ENCODE measurements at regions not wholly inside any gene's neighbourhood (a gene's known extent, or its start where the extent isn't known, plus 50 kb on each side); places are given as distances from the start of the nearest gene placed in this dataset.

DNA sequence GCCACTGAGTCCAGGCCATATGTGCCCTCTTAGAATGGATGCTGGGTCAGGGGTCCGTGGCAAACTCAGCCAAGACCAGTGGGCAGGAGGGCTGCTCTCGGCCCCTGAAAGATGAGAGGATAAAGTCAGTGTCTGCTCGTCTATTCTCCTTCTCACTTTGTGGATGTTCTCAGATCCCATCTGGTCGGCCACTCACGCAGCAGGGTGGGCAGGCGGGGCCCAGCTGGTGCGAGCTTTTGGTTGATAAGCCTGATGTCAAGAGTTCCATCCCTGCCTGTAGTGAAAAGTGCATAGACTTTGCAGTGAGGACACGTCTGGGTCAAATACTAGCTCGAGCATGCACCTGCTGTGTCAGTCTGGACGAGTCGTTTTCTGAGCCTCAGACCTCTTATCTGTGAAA, 556.2 kb upstream of the EEF2KMT start:
- H3K36me3 ChIP-seq (ENCODE audit: control insufficient read depth, insufficient read depth, low read length), result no peaks in the 10 kb centered on the region
- H3K27me3 ChIP-seq (ENCODE audit: control insufficient read depth, insufficient read depth, low read length), result no peaks in the 10 kb centered on the region
- ChIA-PET POLR2A (no interaction called here), CTCF (no interaction called here)
- TF ChIP-seq, protein P1, sequence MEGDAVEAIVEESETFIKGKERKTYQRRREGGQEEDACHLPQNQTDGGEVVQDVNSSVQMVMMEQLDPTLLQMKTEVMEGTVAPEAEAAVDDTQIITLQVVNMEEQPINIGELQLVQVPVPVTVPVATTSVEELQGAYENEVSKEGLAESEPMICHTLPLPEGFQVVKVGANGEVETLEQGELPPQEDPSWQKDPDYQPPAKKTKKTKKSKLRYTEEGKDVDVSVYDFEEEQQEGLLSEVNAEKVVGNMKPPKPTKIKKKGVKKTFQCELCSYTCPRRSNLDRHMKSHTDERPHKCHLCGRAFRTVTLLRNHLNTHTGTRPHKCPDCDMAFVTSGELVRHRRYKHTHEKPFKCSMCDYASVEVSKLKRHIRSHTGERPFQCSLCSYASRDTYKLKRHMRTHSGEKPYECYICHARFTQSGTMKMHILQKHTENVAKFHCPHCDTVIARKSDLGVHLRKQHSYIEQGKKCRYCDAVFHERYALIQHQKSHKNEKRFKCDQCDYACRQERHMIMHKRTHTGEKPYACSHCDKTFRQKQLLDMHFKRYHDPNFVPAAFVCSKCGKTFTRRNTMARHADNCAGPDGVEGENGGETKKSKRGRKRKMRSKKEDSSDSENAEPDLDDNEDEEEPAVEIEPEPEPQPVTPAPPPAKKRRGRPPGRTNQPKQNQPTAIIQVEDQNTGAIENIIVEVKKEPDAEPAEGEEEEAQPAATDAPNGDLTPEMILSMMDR (IDR thresholded peaks at IDR 0.05; ENCODE audit: insufficient read depth, low read depth, low read length), result no peak
- DNase-seq (ENCODE audit: low read depth), result no peak
- no peak overlapping the region for H3K4me3 ChIP-seq (ENCODE audit: low read depth, low read length)

DNA sequence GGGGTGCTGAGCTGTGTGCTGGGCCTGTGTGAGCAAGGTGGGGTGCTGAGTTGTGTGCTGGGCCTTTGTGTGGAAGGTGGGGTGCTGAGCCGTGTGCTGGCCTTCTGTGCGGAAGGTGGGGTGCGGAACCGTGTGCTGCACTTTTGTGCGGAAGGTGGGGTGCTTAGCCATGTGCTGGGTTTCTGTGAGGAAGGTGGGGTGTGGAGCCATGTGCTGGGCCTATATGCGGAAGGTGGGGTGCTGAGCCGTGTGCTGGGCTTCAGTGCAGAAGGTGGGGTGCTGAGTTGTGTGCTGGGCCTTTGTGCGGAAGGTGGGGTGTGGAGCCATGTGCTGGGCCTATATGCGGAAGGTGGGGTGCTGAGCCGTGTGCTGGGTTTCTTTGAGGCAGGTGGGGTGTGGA, 555.4 kb upstream of the EEF2KMT start:
- Histone ChIP-seq H3K27me3 (ENCODE audit: control insufficient read depth, insufficient read depth, low read length) (no peaks in the 10 kb centered on the region), H3K4me3 (ENCODE audit: low read depth, low read length) (no peak overlapping the region), H3K36me3 (ENCODE audit: control insufficient read depth, insufficient read depth, low read length) (no peaks in the 10 kb centered on the region)
- DNase-seq (ENCODE audit: low read depth), result no peak
- TF ChIP-seq, protein P1 (IDR thresholded peaks at IDR 0.05; ENCODE audit: insufficient read depth, low read depth, low read length), result no peak
- CTCF ChIA-PET, result no interaction called here
- POLR2A ChIA-PET, result no interaction called here

DNA sequence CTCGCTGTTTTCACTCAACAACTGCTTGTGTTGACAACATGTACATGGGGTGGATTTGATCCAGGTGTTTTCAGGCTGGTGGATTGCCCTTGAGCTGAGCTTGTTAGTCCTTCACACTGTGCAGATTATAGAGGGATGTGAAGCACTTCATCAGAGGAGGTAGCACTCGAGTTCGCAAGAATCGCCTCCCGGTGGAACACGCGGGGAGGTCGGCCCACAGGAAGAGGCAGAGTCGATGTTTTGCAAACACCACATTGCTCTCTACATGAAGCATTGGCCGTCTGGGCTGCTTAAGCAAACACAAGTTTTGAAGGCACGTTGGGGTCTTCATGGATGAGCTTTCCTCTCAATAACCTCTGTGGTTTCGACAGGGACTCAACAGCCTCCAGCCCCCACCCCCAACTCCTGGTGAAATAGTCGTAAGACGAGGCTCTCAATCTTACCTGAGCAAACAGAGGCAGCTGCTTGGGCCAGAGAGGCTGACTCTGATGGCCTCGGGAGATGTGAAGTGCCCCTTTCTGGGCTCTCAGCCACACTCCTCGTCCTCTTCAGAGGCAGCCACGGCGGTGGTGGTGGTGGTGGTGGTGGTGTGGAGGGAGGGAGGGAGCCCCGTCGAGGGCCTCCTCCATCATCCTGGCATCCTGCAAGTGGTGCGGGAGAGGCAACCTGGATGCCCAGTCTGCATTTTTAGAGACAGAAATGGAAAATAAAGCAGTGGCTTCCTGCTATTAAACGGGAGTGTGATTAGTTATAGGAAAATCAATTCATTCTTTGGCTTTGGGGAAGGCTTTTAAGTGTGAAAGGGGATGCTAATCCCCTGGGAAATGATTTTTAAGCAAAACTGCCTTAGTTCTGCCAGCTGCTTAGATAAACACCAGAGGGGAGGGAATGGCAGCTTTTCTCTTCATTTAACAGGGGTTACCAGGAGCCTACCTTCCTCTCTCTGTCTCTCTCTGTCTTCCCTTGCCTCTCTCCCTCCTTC, 552.5 kb upstream of the EEF2KMT start:
- TF ChIP-seq, protein P1 (IDR thresholded peaks at IDR 0.05; ENCODE audit: insufficient read depth, low read depth, low read length), result no peak
- no peak for DNase-seq (ENCODE audit: low read depth)
- Histone ChIP-seq H3K27me3 (ENCODE audit: control insufficient read depth, insufficient read depth, low read length) (no peaks in the 10 kb centered on the region), H3K4me3 (ENCODE audit: low read depth, low read length) (no peak overlapping the region), H3K36me3 (ENCODE audit: control insufficient read depth, insufficient read depth, low read length) (no peaks in the 10 kb centered on the region)
- ChIA-PET CTCF (no interaction called here), POLR2A (no interaction called here)

- no peak overlapping the region for H3K4me3 ChIP-seq (ENCODE audit: low read depth, low read length)
- no peaks in the 10 kb centered on the region for H3K36me3 ChIP-seq (ENCODE audit: control insufficient read depth, insufficient read depth, low read length)
- TF ChIP-seq, protein P1 (IDR thresholded peaks at IDR 0.05; ENCODE audit: insufficient read depth, low read depth, low read length), result no peak
- ChIA-PET CTCF (no interaction called here), POLR2A (no interaction called here)
- H3K27me3 ChIP-seq (ENCODE audit: control insufficient read depth, insufficient read depth, low read length), result no peaks in the 10 kb centered on the region
- DNase-seq (ENCODE audit: low read depth), result no peak
Measured at GRCh38 chr16:5647051-5647450, 549.5 kb upstream of the EEF2KMT start.

DNA sequence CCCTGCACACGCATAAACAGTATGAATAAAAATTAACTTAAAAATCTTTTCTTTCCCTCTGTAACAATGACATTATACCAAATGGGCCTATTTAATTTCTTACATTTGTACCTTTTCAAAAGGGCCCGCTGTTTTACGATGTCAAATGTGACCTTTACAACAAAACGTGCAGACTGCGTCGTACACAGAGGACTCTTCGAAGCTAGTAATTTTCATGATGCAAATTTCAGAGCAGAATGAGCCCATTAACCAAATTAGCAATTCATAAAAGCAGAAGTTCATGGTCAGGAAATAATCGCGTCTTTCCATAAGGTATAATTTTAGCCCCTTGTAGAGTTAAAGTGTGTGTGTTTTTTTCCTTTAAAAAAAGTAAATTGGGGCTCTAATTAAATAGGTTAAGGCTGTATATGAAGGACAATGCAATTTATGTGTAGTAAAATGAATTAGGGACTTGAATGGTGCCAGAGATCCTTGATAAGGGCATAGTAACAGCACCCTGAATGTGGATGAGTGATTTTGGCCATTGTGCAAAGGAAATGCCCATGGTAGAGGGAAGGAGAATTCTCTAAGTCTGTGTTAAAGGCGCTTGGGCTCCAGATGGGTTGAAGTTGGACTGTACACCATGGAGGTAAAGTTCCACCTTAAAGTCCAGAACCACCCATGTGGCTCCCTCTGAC, 546.4 kb upstream of the EEF2KMT start:
- CTCF ChIA-PET, result no interaction called here
- no peak overlapping the region for H3K4me3 ChIP-seq (ENCODE audit: low read depth, low read length)
- no peak for DNase-seq (ENCODE audit: low read depth)
- H3K36me3 ChIP-seq (ENCODE audit: control insufficient read depth, insufficient read depth, low read length), result no peaks in the 10 kb centered on the region
- POLR2A ChIA-PET, result no interaction called here
- H3K27me3 ChIP-seq (ENCODE audit: control insufficient read depth, insufficient read depth, low read length), result no peaks in the 10 kb centered on the region
- TF ChIP-seq, protein P1 (IDR thresholded peaks at IDR 0.05; ENCODE audit: insufficient read depth, low read depth, low read length), result no peak
